ENCODE measurements at regions not wholly inside any gene's neighbourhood (a gene's known extent, or its start where the extent isn't known, plus 50 kb on each side); places are given as distances from the start of the nearest gene placed in this dataset.

GRCh38 chr14:100381395-100382105 lies 58.4 kb downstream of the SLC25A47 start:
- H3K9me3 ChIP-seq (ENCODE audit: control insufficient read depth in 1 of 2, low read length in 2 of 2), result no peaks in the 10 kb centered on the region
- no peaks in the 10 kb centered on the region for H3K27me3 ChIP-seq (ENCODE audit: control insufficient read depth in 1 of 2, insufficient read depth in 2 of 2, low read length in 2 of 2)
- H3K4me1 ChIP-seq (ENCODE audit: control insufficient read depth in 1 of 2, insufficient read depth in 2 of 2, low read length in 2 of 2), result peaks cover 18 to 24% of the 10 kb centered on the region in 2 donors
- H3K36me3 ChIP-seq (ENCODE audit: control insufficient read depth in 1 of 2, insufficient read depth in 2 of 2, low read length in 2 of 2), result peaks cover 10 to 14% of the 10 kb centered on the region in 2 donors
- no peak overlapping the region for H3K9ac ChIP-seq (ENCODE audit: low read depth in 1 of 2, low read length in 2 of 2)
- H3K27ac ChIP-seq (ENCODE audit: low read depth, low read length), result no peak overlapping the region
- H3K4me3 ChIP-seq (ENCODE audit: low read depth in 1 of 2, low read length in 2 of 2), result no peak overlapping the region

GRCh38 chr14:100382106-100382455 lies 58.9 kb downstream of the SLC25A47 start:
- H3K9ac ChIP-seq (ENCODE audit: low read depth in 1 of 2, low read length in 2 of 2), result no peak overlapping the region

GRCh38 chr14:100383727-100384158 lies 60.6 kb downstream of the SLC25A47 start:
- Histone ChIP-seq H3K4me1 (ENCODE audit: control insufficient read depth in 1 of 2, insufficient read depth in 2 of 2, low read length in 2 of 2) (peaks cover 18 to 21% of the 10 kb centered on the region in 2 donors), H3K27me3 (ENCODE audit: control insufficient read depth in 1 of 2, insufficient read depth in 2 of 2, low read length in 2 of 2) (no peaks in the 10 kb centered on the region), H3K36me3 (ENCODE audit: control insufficient read depth in 1 of 2, insufficient read depth in 2 of 2, low read length in 2 of 2) (peaks cover 10 to 14% of the 10 kb centered on the region in 2 donors), H3K4me3 (ENCODE audit: low read depth in 1 of 2, low read length in 2 of 2) (no peak overlapping the region), H3K9me3 (ENCODE audit: control insufficient read depth in 1 of 2, low read length in 2 of 2) (no peaks in the 10 kb centered on the region), H3K9ac (ENCODE audit: low read depth in 1 of 2, low read length in 2 of 2) (no peak overlapping the region), H3K27ac (ENCODE audit: low read depth, low read length) (no peak overlapping the region)

More at GRCh38 chr14:100382106-100382455, 58.9 kb downstream of the SLC25A47 start:
- Histone ChIP-seq H3K9me3 (ENCODE audit: control insufficient read depth in 1 of 2, low read length in 2 of 2) (no peaks in the 10 kb centered on the region), H3K4me3 (ENCODE audit: low read depth in 1 of 2, low read length in 2 of 2) (no peak overlapping the region), H3K27me3 (ENCODE audit: control insufficient read depth in 1 of 2, insufficient read depth in 2 of 2, low read length in 2 of 2) (no peaks in the 10 kb centered on the region), H3K27ac (ENCODE audit: low read depth, low read length) (no peak overlapping the region), H3K36me3 (ENCODE audit: control insufficient read depth in 1 of 2, insufficient read depth in 2 of 2, low read length in 2 of 2) (peaks cover 10 to 14% of the 10 kb centered on the region in 2 donors), H3K4me1 (ENCODE audit: control insufficient read depth in 1 of 2, insufficient read depth in 2 of 2, low read length in 2 of 2) (peaks cover 14 to 19% of the 10 kb centered on the region in 2 donors)

- peaks cover 23 to 27% of the 10 kb centered on the region in 2 donors for H3K4me1 ChIP-seq (ENCODE audit: control insufficient read depth in 1 of 2, insufficient read depth in 2 of 2, low read length in 2 of 2)
- peaks cover 10 to 14% of the 10 kb centered on the region in 2 donors for H3K36me3 ChIP-seq (ENCODE audit: control insufficient read depth in 1 of 2, insufficient read depth in 2 of 2, low read length in 2 of 2)
- no peak overlapping the region for H3K9ac ChIP-seq (ENCODE audit: low read depth in 1 of 2, low read length in 2 of 2)
- H3K4me3 ChIP-seq (ENCODE audit: low read depth in 1 of 2, low read length in 2 of 2), result no peak overlapping the region
- no peak overlapping the region for H3K27ac ChIP-seq (ENCODE audit: low read depth, low read length)
- no peaks in the 10 kb centered on the region for H3K27me3 ChIP-seq (ENCODE audit: control insufficient read depth in 1 of 2, insufficient read depth in 2 of 2, low read length in 2 of 2)
- no peaks in the 10 kb centered on the region for H3K9me3 ChIP-seq (ENCODE audit: control insufficient read depth in 1 of 2, low read length in 2 of 2)
These were observed 61.1 kb downstream of the SLC25A47 start for GRCh38 chr14:100384277-100384676.

DNA sequence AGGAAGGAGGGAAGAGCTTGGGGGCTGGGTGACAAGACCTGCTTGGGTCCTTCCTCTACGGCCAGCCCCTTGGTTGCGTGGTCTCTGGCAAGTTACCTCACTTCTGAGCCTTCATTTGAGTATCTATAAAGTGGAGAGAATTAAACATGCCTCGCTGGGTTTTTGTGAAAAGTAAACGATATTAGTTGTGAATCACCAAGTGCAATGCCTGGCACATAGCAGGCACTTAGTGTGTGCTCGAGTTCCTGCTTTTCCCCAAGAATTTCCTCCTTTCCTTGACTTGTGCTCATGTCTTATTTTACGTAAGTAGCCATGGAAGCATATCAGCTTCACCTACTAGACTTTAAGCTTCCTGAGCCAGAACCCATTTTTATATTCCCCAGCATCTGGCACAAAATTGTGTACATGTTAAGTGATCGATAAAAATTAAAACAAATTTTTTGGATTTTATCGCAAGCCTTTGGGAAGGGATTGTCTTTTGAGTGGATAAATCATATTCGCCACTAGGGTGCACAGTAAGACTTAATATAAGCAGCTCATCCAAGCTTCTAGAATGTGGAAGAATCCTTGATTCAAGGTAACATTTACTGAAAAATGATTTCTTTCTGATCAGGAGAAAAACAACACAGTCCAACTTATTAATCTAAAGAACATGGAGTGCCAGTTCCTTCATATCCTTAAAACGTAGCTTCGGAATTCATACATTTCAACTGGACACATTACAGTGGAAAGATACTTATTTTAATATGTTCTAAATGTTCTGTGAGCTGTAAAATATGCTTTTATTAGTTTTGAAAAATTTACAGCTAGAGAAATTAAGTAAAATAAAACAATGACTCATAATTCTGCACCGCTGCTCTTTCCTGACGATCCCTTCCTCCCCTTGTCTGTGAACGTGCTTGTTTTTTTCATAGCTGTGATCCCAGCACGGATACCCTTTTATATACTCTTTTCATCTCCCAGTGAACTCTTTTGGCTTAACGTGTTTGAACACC lies 62.0 kb downstream of the SLC25A47 start:
- Histone ChIP-seq H3K4me1 (ENCODE audit: control insufficient read depth in 1 of 2, insufficient read depth in 2 of 2, low read length in 2 of 2) (peaks cover 31 to 33% of the 10 kb centered on the region in 2 donors), H3K36me3 (ENCODE audit: control insufficient read depth in 1 of 2, insufficient read depth in 2 of 2, low read length in 2 of 2) (peaks cover 10 to 14% of the 10 kb centered on the region in 2 donors), H3K9me3 (ENCODE audit: control insufficient read depth in 1 of 2, low read length in 2 of 2) (no peaks in the 10 kb centered on the region), H3K9ac (ENCODE audit: low read depth in 1 of 2, low read length in 2 of 2) (no peak overlapping the region), H3K4me3 (ENCODE audit: low read depth in 1 of 2, low read length in 2 of 2) (no peak overlapping the region), H3K27ac (ENCODE audit: low read depth, low read length) (no peak overlapping the region), H3K27me3 (ENCODE audit: control insufficient read depth in 1 of 2, insufficient read depth in 2 of 2, low read length in 2 of 2) (no peaks in the 10 kb centered on the region)

DNA sequence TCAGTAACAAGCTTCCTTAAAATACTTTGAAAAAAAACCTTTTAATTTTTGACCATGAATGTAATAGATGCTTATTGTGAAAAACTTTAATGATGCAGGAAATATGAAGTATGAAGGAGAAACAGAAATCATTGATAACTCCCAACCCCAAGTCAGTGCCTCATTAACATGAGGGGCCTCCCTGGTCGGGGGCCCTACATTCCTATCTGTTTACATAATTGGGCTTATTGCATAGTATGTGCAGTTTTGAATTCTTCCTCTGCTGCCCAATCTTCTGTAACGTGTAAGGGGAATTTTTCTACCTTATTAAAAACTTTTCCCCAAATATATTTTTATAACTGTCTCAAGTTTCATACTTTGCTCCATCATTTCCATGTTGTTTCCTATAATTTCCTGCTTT lies 63.0 kb downstream of the SLC25A47 start:
- Histone ChIP-seq H3K9me3 (ENCODE audit: control insufficient read depth in 1 of 2, low read length in 2 of 2) (no peaks in the 10 kb centered on the region), H3K36me3 (ENCODE audit: control insufficient read depth in 1 of 2, insufficient read depth in 2 of 2, low read length in 2 of 2) (peaks cover 10 to 14% of the 10 kb centered on the region in 2 donors), H3K9ac (ENCODE audit: low read depth in 1 of 2, low read length in 2 of 2) (no peak overlapping the region), H3K4me1 (ENCODE audit: control insufficient read depth in 1 of 2, insufficient read depth in 2 of 2, low read length in 2 of 2) (peaks cover 41% of the 10 kb centered on the region in 2 donors), H3K27me3 (ENCODE audit: control insufficient read depth in 1 of 2, insufficient read depth in 2 of 2, low read length in 2 of 2) (no peaks in the 10 kb centered on the region), H3K27ac (ENCODE audit: low read depth, low read length) (no peak overlapping the region), H3K4me3 (ENCODE audit: low read depth in 1 of 2, low read length in 2 of 2) (no peak overlapping the region)

DNA sequence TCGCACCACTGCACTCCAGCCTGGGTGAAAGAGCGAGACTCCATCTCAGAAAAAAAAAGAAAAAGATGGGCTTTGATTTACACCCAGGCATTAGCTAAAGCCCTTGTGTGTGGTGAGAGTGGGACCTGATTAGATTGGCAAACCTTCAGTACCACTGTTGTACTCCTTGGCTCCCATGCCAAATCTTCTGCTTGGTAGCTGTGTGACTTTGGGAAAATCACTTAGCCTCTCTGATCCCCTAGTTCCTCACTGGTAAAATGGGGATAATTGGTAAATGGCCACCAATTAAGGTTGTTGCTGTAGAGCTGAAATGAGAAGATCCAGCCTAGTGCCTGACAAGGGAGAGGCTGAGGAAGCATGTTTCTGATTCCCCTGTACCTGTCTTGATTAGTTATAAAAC lies 63.7 kb downstream of the SLC25A47 start:
- H3K27ac ChIP-seq (ENCODE audit: low read depth, low read length), result no peak overlapping the region
- H3K36me3 ChIP-seq (ENCODE audit: control insufficient read depth in 1 of 2, insufficient read depth in 2 of 2, low read length in 2 of 2), result peaks cover 6 to 8% of the 10 kb centered on the region in 2 donors
- no peak overlapping the region for H3K9ac ChIP-seq (ENCODE audit: low read depth in 1 of 2, low read length in 2 of 2)
- H3K9me3 ChIP-seq (ENCODE audit: control insufficient read depth in 1 of 2, low read length in 2 of 2), result no peaks in the 10 kb centered on the region
- no peaks in the 10 kb centered on the region for H3K27me3 ChIP-seq (ENCODE audit: control insufficient read depth in 1 of 2, insufficient read depth in 2 of 2, low read length in 2 of 2)
- peaks cover 41 to 43% of the 10 kb centered on the region in 2 donors for H3K4me1 ChIP-seq (ENCODE audit: control insufficient read depth in 1 of 2, insufficient read depth in 2 of 2, low read length in 2 of 2)
- H3K4me3 ChIP-seq (ENCODE audit: low read depth in 1 of 2, low read length in 2 of 2), result no peak overlapping the region

- H3K9me3 ChIP-seq (ENCODE audit: control insufficient read depth in 1 of 2, low read length in 2 of 2), result no peaks in the 10 kb centered on the region
- no peaks in the 10 kb centered on the region for H3K27me3 ChIP-seq (ENCODE audit: control insufficient read depth in 1 of 2, insufficient read depth in 2 of 2, low read length in 2 of 2)
- H3K4me1 ChIP-seq (ENCODE audit: control insufficient read depth in 1 of 2, insufficient read depth in 2 of 2, low read length in 2 of 2), result peaks cover 41 to 44% of the 10 kb centered on the region in 2 donors
- no peak overlapping the region for H3K9ac ChIP-seq (ENCODE audit: low read depth in 1 of 2, low read length in 2 of 2)
- no peak overlapping the region for H3K4me3 ChIP-seq (ENCODE audit: low read depth in 1 of 2, low read length in 2 of 2)
- H3K36me3 ChIP-seq (ENCODE audit: control insufficient read depth in 1 of 2, insufficient read depth in 2 of 2, low read length in 2 of 2), result peaks cover 3% of the 10 kb centered on the region in 2 donors
- no peak overlapping the region for H3K27ac ChIP-seq (ENCODE audit: low read depth, low read length)
These were observed 64.3 kb downstream of the SLC25A47 start for GRCh38 chr14:100387450-100387849.

GRCh38 chr14:100388103-100389054 lies 65.2 kb downstream of the SLC25A47 start:
- Histone ChIP-seq H3K9me3 (ENCODE audit: control insufficient read depth in 1 of 2, low read length in 2 of 2) (no peaks in the 10 kb centered on the region), H3K36me3 (ENCODE audit: control insufficient read depth in 1 of 2, insufficient read depth in 2 of 2, low read length in 2 of 2) (no peaks in the 10 kb centered on the region), H3K27ac (ENCODE audit: low read depth, low read length) (no peak overlapping the region), H3K4me3 (ENCODE audit: low read depth in 1 of 2, low read length in 2 of 2) (peak overlapping the region; percentile 1 to 37), H3K4me1 (ENCODE audit: control insufficient read depth in 1 of 2, insufficient read depth in 2 of 2, low read length in 2 of 2) (peaks cover 48 to 49% of the 10 kb centered on the region in 2 donors), H3K27me3 (ENCODE audit: control insufficient read depth in 1 of 2, insufficient read depth in 2 of 2, low read length in 2 of 2) (no peaks in the 10 kb centered on the region), H3K9ac (ENCODE audit: low read depth in 1 of 2, low read length in 2 of 2) (peak overlapping the region; percentile 2 to 44)

Measured in duodenal mucosa (tissue), 2 donors.